ENCODE measurements at regions not wholly inside any gene's neighbourhood (a gene's known extent, or its start where the extent isn't known, plus 50 kb on each side); places are given as distances from the start of the nearest gene placed in this dataset.

DNA sequence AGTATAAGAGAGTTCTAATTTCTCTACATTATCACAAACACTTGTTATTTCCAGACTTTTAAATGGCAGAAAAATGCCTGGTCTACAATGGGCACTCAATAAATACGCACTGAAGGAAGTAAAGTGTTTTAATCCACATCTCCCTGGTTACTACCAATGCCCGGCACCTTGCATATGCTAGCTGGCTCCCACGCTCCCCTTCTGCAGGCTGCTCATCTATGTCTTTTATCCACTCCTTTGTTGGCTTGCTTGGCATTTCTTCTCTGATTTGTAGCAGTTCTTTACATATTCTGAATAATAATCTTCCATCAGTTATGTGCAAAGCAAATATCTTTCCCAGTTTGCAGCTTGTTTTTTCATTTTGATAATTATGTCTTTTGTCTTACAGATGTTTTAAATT is 74.6 kb upstream of the PRR23E start:
- DNase-seq (ENCODE audit: low spot score), result no peak
- intact Hi-C loops (cut with DNase I), result no loop called here

DNA sequence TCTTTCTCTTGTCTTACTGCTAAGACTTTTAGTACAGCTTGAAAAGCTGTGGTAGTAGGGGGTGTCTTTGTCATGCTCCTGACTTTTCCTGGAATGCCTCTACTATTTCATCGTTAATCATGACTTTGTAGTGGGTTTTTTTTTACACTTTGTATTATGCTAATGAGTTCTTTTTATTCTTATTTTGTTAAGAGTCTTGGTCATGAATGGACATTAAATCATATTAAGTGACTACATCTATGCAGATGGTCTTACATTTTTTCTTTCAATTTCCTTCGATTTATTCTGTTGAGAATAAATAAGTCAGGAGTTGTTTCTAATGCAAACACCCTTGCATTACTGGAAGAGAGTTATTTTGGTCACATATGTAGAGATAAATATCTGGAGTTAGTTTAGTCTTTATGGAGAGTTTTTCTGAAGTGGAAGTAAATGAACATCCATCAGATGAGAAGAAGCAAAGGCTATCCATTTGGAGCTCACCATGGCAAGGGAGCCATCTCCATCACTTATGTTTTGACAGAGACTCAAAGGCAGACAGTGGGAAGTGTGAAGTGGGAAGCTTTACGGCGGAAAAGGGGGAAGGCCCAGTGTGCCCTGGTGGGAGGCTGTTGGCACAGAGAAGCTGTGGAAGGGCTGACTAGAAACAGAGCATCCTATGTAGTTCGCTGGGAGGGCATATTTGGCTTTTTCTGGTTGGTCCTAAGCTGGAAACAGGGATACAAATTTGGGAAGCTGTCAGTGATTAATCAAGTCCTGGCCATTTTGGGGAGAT is 73.1 kb upstream of the PRR23E start:
- DNase-seq (ENCODE audit: low spot score), result no peak
- intact Hi-C loops (cut with DNase I), result no loop called here

DNA sequence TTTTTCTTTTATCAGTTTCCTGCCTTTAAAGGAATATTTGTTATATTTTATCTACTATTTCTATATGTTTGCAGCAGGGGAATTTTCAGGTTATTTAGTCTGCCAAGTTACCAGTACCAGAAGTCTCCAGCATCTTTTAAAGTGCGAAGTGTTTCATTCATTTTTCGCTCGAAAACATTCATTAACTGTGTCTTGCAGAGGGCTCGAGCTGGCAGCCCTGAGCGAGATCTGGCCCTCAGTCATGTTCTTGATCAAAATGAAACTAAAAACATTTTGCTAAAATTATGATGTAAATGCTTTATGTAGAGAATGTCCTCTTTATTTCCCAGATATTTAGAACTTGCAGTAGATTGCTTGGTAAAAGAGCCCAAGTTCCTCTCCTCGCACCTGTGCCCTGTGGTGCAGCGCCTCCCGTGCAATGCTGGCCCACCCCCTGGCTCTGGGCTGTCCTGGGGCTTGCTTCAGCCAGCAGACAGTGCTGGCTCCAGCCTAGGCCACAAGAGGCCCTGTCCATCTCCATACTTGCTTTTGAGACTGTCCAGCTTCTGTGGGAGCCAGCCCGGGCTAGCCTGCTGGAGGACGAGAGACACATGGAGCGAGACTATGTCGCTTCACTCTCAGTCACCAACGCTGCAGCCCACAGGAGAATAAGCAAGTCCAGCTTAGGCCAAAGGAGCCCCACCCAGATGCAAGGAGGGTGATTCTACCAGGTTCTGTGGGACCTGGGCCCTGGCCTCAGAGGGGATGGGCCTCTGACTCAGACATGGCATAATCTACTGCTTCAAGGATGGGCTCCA is 71.9 kb upstream of the PRR23E start:
- DNase-seq (ENCODE audit: low spot score), result no peak
- intact Hi-C loops (cut with DNase I), result no loop called here

DNA sequence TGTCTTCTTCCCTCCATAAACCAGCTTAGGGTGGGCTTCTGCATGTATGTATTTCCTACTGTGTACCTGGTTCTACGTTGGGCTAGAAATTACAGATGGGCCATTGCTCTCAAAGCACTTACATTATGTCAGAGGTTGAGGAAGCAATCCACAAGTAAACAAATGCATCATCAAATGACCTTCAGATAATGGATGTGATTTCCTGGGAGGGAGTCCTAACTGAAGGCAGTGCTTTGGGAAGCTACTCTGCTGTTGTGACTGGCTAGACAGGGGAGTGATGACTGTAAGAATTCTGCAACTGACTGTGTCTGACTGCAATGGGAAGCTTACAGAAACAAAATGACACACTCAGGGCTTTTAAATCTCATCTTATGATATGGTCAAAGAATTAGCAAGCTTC is 71.0 kb upstream of the PRR23E start:
- intact Hi-C loops (cut with DNase I), result no loop called here
- DNase-seq (ENCODE audit: low spot score), result no peak

DNA sequence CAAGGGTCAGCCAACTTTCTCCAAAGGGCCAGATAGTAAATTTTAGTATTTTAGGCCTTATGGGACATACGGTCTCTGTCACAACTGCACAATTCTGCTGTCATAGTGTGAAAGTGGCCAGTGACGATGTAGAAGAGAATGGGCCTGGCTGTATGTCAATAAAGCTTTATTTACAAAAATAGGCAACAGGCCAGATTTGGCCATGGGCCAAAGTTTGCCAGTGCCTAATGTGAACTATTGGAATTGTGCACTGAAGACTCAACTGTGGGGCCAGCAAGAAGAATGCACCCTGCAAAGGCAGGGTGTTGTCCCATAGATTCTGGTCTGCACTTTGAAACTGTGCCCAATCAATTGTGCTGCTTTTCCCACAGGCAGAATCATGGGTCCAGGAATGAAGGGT is 69.4 kb upstream of the PRR23E start:
- no peak for DNase-seq (ENCODE audit: low spot score)
- intact Hi-C loops (cut with DNase I), result no loop called here

DNA sequence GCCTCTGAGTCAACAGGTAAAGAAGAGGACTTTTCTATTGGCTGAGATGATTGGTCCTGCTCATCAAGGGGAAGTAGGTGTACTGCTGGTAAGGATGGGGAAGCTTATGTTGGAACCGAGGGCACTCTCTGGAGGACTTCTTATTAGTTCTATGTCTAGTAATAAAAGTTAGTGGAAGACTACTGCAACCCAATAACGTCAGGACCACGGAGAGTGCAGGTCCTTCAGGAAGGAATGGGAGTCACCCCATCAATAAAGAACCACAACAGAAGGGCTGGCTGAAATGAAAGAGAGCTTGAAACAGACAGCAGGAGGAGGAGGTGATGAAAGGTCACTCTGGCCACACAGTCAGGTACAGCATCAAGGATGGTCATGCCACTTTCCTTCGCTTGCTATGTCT is 68.8 kb upstream of the PRR23E start:
- intact Hi-C loops (cut with DNase I), result no loop called here
- DNase-seq (ENCODE audit: low spot score), result no peak

DNA sequence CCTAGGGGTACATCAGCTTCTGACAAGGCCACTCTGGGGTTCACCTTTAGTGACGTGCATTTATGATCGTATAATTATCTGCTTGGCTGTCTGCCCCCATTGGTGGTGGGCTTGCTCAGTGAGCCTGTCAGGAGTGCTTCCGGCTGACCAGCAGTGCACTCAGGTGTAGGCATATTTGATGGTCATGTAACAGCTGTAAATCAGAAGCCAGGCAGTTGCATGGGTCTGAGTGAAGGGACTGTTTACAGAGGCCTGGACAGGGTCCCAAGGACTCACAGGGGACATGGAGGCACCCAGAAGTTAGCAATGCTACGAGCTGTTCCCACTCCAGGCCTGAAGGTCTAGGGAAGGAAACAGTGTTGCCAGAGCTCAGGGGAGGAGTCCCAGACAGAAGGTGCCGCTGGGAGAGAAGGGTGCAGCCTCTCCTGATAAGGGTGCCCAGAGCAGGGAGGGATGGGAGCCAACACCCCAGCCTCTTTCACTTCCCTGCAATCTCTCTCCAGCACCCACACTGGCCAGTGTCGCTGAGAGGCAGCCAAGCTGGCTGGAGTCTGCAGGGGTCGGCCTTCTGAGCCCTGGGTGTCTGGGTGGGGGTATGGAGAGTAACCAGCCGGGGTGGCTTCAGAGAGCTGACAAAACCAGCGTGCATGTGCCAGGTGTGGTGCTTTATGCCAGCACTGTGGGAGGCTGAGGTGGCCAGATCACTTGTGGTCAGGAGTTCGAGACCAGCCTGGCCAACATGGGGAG is 61.3 kb upstream of the PRR23E start:
- no peak for DNase-seq (ENCODE audit: low spot score)
- intact Hi-C loops (cut with DNase I), result no loop called here

DNA sequence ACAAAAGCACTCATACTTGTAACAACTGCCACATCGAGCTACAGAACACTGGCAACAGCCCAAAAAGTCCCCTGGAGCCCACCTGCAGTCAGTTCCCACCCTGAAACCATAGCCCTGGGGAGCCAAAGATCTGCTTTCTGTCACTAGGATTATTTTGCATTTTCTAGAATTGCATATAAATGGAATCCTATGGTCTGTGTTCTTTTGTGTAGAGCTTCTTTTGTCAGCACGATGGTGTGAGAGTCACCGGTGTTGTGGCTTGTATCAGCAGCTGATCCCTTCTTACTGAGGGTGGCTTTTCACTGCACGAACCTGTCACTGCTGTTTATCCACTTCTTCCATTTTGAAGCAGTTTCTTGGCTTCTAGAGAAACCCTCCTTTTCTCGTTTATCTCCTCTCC is 60.1 kb upstream of the PRR23E start:
- intact Hi-C loops (cut with DNase I), result no loop called here
- no peak for DNase-seq (ENCODE audit: low spot score)

DNA sequence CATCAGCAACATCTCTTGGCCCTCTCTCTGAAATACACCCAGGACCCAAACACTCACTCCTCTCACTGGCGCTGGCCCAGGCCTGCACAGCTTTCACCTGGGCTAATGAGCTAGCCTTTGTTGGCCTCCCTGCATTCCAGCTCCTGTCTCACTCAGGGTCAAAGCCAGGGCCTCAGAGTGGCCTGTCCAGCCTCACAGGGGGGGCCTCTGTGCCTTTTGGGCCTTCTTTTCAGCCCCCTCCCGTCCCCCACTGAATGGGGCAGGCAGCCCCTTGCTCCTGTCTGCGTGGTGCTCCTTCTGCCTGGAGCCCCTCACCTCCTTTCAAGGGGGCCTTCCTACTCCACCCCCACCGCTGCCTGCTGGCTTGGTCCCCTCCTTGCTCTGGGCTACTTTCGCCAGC is 59.0 kb upstream of the PRR23E start:
- intact Hi-C loops (cut with DNase I), result no loop called here

DNA sequence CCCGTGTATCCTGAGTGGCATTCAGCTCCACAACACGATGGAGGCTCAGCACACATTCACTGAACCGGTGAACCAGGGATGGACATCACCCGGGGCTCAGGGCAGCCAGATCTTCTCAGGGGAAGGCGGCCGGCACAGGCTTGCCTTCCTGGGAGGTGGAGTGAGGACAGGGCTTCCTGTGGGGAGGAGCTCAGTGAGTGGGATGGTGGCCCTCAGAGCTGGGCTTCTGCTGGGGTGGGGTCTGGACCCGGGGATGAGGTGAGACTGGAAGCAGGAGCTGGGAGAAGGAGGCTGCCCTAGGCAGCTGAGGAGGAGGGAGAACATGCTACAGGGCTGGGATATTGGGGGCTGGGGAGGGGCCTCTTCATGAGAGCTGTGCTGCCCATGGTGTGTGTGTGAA is 58.5 kb upstream of the PRR23E start:
- no peak for DNase-seq (ENCODE audit: low spot score)
- intact Hi-C loops (cut with DNase I), result no loop called here

More for the DNA sequence above, 59.0 kb upstream of the PRR23E start:
- DNase-seq (ENCODE audit: low spot score), result no peak

DNA sequence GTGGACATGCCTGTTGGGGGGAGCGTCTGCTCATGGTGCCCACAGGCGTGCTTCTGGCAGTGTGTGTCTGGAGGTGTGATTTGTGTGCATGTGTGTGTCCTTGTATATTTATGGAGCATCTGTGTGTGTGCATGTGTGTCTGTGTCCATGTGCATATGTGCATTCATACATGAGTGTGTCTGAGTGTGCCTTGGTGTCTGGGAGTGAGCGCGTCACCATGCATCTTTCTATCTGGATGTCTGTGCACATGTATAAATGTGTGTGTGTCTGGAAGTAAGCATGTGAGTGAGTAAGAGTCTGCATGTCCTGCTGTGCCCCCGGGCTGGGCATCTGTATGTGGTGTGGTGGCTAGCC is 58.1 kb upstream of the PRR23E start:
- DNase-seq (ENCODE audit: low spot score), result no peak
- intact Hi-C loops (cut with DNase I), result no loop called here

DNA sequence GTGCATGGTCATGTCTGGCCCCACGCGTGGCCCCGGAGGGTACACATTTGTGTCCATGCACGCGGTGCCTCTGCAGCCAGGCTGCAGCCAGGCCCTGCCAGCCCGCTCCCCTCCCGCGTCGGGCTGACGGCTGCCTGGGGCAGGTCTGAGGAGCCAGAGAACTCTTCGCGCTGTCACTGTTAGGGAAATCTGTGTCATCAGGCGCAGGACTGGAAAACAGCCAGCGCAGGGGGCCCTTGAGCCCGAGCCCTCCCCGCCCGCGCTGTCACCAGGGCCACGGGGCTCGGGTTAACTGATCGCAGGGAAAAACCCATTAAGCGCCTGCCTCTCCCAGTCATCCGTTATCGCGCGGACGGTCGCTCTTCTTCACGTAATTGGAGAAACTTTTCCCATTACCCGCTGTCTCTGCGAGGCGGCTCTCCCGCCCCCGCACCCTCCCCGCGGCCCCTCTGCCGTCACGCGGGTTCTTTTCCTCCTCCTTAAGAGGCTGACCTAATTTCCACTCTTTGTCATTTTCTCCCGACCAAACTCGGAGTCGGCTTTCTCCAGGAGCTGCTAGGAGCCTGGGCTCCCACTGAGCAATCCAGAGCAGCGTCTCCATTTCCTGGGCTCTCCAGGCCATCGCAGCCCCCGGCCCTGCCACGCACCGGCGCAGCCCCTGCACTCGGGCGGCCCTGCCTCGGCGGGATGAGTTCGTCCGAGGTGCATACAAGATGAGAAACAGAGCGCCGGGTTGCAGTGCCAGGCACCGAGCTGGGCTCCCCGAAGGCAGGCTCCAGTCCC is 57.5 kb upstream of the PRR23E start:
- intact Hi-C loops (cut with DNase I), result no loop called here
- DNase-seq (ENCODE audit: low spot score), result no peak

DNA sequence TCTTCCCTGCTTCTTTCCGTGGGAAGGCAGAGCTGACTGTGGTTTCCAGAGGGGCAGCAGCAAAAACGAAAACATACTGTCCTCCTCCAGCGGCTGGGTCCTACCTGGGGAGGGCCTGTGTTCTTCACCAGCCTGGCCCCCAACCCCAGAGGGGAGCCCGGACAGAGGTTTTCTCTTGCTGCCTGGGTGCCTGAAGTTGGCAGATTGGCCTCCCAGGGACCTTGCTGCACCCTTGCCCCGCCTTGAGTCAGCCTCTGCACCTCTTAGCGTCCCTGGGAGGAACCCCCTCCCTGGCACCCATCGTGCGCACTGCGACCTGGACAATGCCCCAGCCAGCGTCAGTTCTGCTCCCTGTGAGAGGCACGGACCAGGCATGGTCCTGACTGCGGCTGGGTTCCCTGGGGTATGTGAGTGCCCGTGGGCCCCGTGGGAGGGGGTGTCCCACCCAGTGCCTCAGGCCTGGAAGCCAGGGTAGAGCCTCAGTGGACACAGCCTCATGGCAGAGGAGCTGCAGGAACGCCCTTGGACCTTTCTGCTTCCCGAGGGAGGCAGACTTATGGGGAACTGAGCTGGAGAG is 56.8 kb upstream of the PRR23E start:
- intact Hi-C loops (cut with DNase I), result no loop called here
- DNase-seq (ENCODE audit: low spot score), result no peak

DNA sequence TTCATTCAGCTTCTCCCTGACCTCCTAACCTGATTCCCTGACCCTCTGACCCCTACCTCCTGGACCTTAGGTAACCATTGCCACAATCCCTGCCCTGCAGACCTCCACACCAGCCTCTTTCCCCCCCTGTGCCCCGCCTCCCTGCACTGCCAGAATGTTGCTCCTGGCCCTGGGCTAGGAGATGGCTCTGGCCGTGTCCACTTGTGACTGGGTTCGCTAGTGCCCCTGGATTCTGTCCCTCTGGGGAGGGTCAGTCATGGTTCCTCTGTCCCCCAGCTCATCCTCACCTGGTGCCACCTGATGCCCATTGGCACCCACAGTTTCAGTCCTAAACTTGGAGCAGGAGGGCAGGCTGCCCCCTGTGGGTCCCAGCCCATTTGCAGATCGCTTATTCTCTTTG is 56.2 kb upstream of the PRR23E start:
- intact Hi-C loops (cut with DNase I), result no loop called here
- no peak for DNase-seq (ENCODE audit: low spot score)

DNA sequence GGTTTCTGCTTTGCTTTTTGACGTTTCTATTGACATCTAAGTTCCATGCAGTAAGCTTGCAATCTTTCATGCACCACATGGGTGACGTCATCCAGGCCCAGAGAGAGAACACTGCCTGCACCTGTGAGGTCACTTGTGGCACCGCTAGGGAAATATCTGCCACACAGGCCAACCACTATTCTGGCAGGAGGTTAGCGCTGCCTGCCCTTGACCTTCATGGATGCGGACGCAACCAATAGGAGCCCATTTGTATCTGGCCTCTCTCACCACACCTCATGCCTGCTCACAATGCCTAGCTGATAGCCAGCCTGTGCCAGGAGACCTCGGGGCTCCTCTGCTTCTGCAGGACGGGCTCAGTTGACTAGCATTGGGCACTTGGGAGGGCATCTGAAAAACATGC is 55.8 kb upstream of the PRR23E start:
- DNase-seq (ENCODE audit: low spot score), result no peak
- intact Hi-C loops (cut with DNase I), result no loop called here

DNA sequence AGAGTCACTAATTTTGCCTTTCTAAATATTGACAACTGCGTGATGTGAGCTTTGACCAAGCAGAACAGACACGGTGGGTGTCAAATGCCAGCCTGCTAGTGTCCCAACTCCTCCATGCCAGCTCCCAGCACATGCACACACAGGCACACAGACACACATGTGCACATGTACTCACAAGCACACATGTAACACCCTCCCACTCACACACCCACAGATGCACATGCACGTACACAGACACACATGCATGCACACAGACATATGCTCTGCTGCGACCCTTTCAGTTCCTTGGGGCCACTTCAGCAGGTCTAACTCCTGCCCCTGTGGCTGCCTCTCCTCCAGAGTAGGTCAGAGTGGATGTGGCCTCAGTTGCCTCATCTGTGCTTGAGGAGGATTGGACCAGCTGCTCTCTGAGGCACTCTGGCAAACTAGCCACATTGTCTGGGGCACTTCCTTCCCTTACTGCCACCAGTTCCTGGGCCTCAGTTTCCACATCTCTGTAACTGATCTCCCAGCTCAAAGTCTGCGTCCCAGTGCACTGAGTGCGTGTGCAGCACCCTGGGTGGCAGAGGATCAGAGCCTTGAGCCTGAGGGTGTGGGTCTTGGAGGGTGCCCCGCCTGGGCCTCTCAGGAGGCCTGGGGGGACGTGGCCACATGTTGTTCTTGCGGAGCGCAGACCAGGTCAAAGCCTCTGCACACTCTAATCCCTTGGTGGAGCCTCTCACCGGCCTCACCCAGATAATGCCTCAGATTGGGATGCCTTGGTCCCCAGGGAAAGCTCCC is 55.0 kb upstream of the PRR23E start:
- intact Hi-C loops (cut with DNase I), result no loop called here
- no peak for DNase-seq (ENCODE audit: low spot score)

DNA sequence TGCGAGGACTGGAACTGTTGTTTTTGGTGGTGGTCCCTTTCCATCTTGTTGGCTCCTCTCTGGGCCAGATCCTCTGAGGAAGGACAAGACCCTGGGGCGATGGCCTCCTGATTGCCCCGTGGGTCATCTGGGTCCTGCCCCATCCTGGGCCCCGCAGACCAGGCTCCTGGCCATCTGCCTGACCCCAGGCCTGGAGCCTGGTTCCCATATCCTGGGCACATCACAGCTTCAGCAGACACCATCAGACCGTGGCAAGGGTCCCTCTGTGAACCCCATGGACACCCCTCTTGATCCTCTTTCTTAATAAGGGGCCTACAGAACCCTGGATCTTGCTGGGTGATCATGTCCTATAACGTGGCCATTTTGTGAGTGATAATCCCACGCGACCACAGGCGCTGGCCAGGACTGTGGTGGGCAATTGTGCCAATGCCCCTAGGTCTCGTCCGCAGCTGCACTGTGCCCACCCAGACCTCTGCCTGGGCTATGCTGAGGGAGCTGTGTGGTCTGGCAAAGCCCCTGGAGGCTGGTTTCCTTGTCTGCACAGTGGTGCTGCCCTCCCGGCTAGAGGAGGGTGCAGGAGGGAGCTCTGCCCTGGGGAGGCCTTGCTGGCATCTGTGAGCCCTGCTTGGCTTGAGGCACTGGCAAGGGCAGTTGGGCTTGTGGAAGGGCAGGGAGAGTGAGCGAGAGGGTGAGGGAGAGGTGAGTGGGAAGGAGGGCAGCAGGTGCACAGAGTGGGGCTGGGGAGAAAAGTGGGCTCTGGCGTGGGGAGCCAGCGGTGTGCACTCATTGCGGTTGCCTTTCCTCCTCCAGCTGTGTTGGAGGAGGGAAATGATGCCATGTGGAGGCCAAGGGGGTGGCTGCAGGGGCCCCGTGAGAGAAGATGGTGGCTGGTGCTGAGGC is 53.1 kb upstream of the PRR23E start:
- no peak for DNase-seq (ENCODE audit: low spot score)
- intact Hi-C loops (cut with DNase I), result no loop called here

All from posterior vena cava (tissue), 2 donors.